ENCODE measurements at regions not wholly inside any gene's neighbourhood (a gene's known extent, or its start where the extent isn't known, plus 50 kb on each side); places are given as distances from the start of the nearest gene placed in this dataset.

DNA sequence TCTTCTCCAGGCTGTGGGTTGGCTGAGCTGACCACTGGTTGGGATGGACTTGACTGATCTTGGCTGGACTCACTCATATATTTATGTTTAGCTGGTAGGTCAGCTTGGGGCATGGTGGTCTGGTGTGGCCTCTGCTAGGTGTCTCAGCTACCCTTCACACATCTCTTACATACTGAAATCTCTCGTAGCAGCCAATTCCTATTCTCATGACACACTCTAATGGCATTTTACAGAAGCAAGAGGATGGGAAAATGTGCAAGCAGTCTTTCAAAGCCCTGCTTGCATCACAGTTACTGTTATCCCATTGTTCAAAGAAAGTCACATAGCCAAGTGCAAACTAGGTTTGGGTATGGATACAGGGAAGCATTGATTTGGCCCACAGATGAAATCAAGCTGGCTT is 55.5 kb upstream of the PCDH18 start:
- H3K4me1 ChIP-seq: no peaks in the 10 kb centered on the region
- no peaks in the 10 kb centered on the region for H3K27me3 ChIP-seq (ENCODE audit: low read depth)
- H3K9me3 ChIP-seq (replicated peaks): no peaks in the 10 kb centered on the region
- intact Hi-C loops (cut with micrococcal nuclease): no loop called here
- H3K36me3 ChIP-seq: no peaks in the 10 kb centered on the region
- TF ChIP-seq, protein P1, sequence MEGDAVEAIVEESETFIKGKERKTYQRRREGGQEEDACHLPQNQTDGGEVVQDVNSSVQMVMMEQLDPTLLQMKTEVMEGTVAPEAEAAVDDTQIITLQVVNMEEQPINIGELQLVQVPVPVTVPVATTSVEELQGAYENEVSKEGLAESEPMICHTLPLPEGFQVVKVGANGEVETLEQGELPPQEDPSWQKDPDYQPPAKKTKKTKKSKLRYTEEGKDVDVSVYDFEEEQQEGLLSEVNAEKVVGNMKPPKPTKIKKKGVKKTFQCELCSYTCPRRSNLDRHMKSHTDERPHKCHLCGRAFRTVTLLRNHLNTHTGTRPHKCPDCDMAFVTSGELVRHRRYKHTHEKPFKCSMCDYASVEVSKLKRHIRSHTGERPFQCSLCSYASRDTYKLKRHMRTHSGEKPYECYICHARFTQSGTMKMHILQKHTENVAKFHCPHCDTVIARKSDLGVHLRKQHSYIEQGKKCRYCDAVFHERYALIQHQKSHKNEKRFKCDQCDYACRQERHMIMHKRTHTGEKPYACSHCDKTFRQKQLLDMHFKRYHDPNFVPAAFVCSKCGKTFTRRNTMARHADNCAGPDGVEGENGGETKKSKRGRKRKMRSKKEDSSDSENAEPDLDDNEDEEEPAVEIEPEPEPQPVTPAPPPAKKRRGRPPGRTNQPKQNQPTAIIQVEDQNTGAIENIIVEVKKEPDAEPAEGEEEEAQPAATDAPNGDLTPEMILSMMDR (IDR thresholded peaks at IDR 0.05; ENCODE audit: borderline replicate concordance): no peak
- no peak overlapping the region for H3K27ac ChIP-seq (replicated peaks)
- H3K4me3 ChIP-seq: no peak overlapping the region
- DNase-seq: no peak

DNA sequence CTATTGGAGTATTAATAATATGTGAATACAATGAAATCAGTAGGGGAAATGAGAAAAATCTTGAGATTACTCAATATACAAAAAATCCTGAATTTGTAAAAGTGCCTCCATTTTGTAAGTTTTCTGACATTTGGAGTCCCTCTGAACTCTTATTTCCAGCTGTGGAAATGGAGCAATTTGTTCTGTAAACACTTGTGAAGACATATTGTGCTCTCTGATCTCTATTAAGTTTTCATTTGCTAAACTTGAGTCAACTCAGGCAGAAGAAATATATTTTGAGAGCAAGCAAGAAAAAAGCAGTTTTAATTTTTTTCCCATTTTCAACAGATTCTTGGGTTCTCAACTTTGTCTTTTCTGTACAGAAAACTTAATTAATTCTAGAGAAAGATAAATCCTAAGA is 51.4 kb upstream of the PCDH18 start:
- no peaks in the 10 kb centered on the region for H3K4me1 ChIP-seq
- H3K9me3 ChIP-seq (replicated peaks): peaks cover 4% of the 10 kb centered on the region
- H3K27me3 ChIP-seq (ENCODE audit: low read depth): no peaks in the 10 kb centered on the region
- intact Hi-C loops (cut with micrococcal nuclease): no loop called here
- peak overlapping the region; percentile 0 for H3K27ac ChIP-seq (replicated peaks)
- DNase-seq: no peak
- H3K4me3 ChIP-seq: no peak overlapping the region
- H3K36me3 ChIP-seq: no peaks in the 10 kb centered on the region
- TF ChIP-seq, protein P1 (IDR thresholded peaks at IDR 0.05; ENCODE audit: borderline replicate concordance): no peak

Data from left ventricle myocardium inferior (tissue), 1 donor.